Astrocyte (in vitro differentiated cells and primary cell): ENCODE measurements at regions not wholly inside any gene's neighbourhood (a gene's known extent, or its start where the extent isn't known, plus 50 kb on each side); places are given as distances from the start of the nearest gene placed in this dataset.

ENCODE experiments used
- DNase-seq: peaks from one replicate; pipeline ENCODE4 v3.0.0-alpha.2; 2010; ENCODE audit warnings: low read depth
- FAIRE-seq: peaks from 2 replicates; lab custom pipeline; 2011; peaks lifted over from hg19 to GRCh38; lab: Jason Lieb, UNC
- H2AFZ ChIP-seq: 2 replicates; pipeline ENCODE4 v1.6.0; 2012; ENCODE audit warnings: low read depth, low read length, inconsistent platforms
- H3K27ac ChIP-seq: 2 replicates; pipeline ENCODE4 v1.5.1; 2011; ENCODE audit warnings: low read depth, low read length, inconsistent platforms
- H3K27me3 ChIP-seq: 2 replicates; pipeline ENCODE4 v1.6.0; 2011; ENCODE audit warnings: low read length, inconsistent platforms; ENCODE audit not compliant: insufficient read depth
- H3K36me3 ChIP-seq: 2 replicates; pipeline ENCODE4 v1.5.1; 2011; ENCODE audit warnings: low read length, inconsistent platforms; ENCODE audit not compliant: insufficient read depth
- H3K4me1 ChIP-seq: 2 replicates; pipeline ENCODE4 v1.5.1; 2011; ENCODE audit warnings: low read length, inconsistent platforms; ENCODE audit not compliant: insufficient read depth
- H3K4me2 ChIP-seq: 2 replicates; pipeline ENCODE4 v1.6.0; 2012; ENCODE audit warnings: low read length, inconsistent platforms
- H3K4me3 ChIP-seq: 2 replicates; pipeline ENCODE4 v1.5.1; 2011; ENCODE audit warnings: low read depth, mild to moderate bottlenecking, low read length, inconsistent platforms; ENCODE audit not compliant: insufficient read depth
- H3K79me2 ChIP-seq: 2 replicates; pipeline ENCODE4 v1.6.0; 2012; ENCODE audit warnings: mild to moderate bottlenecking, low read length, inconsistent platforms; ENCODE audit not compliant: insufficient read depth
- H3K9ac ChIP-seq: 2 replicates; pipeline ENCODE4 v1.6.0; 2012; ENCODE audit warnings: mild to moderate bottlenecking, low read length, inconsistent platforms
- H3K9me3 ChIP-seq: 2 replicates; pipeline ENCODE4 v1.5.1; 2012; ENCODE audit warnings: low read depth, mild to moderate bottlenecking, low read length, inconsistent platforms; ENCODE audit not compliant: insufficient read depth
- H4K20me1 ChIP-seq: 2 replicates; pipeline ENCODE4 v1.6.0; 2012; ENCODE audit warnings: low read length, inconsistent platforms; ENCODE audit not compliant: insufficient read depth
- H3K27ac Mint-ChIP-seq: one replicate; pipeline ENCODE4 v1.8.0; 2021; ENCODE audit warnings: mild to moderate bottlenecking, mixed read lengths; ENCODE audit not compliant: unreplicated experiment
- H3K27me3 Mint-ChIP-seq: one replicate; pipeline ENCODE4 v1.8.0; 2021; ENCODE audit warnings: low read depth, mixed read lengths; ENCODE audit not compliant: unreplicated experiment
- H3K36me3 Mint-ChIP-seq: one replicate; pipeline ENCODE4 v1.8.0; 2021; ENCODE audit warnings: low read depth, mixed read lengths; ENCODE audit not compliant: unreplicated experiment
- H3K4me1 Mint-ChIP-seq: one replicate; pipeline ENCODE4 v1.8.0; 2021; ENCODE audit warnings: low read depth, mixed read lengths; ENCODE audit not compliant: unreplicated experiment
- H3K4me3 Mint-ChIP-seq: one replicate; pipeline ENCODE4 v1.8.0; 2021; ENCODE audit warnings: mild to moderate bottlenecking, moderate library complexity, mixed read lengths; ENCODE audit not compliant: unreplicated experiment
- H3K9me3 Mint-ChIP-seq: one replicate; pipeline ENCODE4 v1.8.0; 2021; ENCODE audit warnings: mild to moderate bottlenecking, mixed read lengths; ENCODE audit not compliant: unreplicated experiment
- EZH2 ChIP-seq: IDR thresholded peaks from 2 replicates; pipeline ENCODE4 v1.6.1; 2012; ENCODE audit warnings: mild to moderate bottlenecking, low read length, inconsistent platforms; ENCODE audit not compliant: insufficient read depth
- TF ChIP-seq, protein P1 (sequence below): IDR thresholded peaks from 2 replicates; pipeline ENCODE4 v1.5.1; 2011; ENCODE audit warnings: low read depth, mild to moderate bottlenecking, inconsistent platforms, low read length, moderate library complexity; ENCODE audit not compliant: insufficient read depth

DNA sequence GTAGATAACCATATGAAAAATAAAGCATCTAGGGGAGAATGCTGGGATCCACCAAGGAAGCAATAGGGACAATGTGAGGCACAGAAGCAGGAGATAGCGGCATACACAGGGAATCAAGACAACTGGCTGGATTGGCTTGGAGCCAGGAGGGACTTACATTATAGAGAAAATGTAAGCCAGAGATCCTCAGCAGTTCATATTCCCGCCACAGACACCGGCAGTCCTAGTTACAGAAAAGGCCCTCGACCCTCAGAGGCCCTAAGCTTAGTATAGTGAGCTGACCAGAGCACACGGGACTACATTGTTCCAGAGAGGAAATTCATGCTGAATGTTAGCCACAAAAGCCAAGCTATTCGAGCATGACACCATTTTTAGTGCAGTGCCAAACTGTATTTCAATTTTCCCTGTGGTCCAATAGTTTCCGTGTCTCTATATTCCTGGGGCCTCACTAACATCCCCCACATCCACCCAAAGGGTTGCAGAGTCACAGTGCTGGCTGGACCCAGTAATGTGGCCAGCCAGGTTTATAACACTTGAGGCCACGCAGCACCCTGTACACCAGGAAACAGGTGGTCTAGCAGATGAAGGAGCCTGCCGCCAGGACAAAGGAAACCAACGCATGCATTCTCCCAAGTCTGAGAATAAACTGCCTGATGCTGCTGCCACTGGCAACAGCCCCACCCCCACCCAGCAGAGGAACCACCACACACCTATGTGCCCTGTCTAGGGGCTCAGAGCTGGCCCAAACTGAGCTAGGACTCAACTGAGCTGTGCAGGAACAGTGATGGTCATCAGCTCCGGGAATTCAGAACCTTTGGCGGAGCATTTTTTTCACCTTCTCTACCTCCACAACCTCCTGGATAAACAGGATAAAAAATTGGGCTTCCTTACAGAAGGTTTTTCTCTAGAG, 693.2 kb upstream of the CHD1 start:
- no peak overlapping the region for H3K27ac ChIP-seq
- no peaks in the 10 kb centered on the region for H3K4me1 Mint-ChIP-seq
- H3K27me3 Mint-ChIP-seq: no peaks in the 10 kb centered on the region
- no peak overlapping the region for H3K9ac ChIP-seq
- no peaks in the 10 kb centered on the region for H3K36me3 Mint-ChIP-seq
- H2AFZ ChIP-seq: no peak overlapping the region
- no peaks in the 10 kb centered on the region for H3K4me1 ChIP-seq
- no peaks in the 10 kb centered on the region for H3K36me3 ChIP-seq
- H4K20me1 ChIP-seq: no peaks in the 10 kb centered on the region
- H3K9me3 Mint-ChIP-seq: no peaks in the 10 kb centered on the region
- no peak overlapping the region for H3K27ac Mint-ChIP-seq
- no peaks in the 10 kb centered on the region for H3K79me2 ChIP-seq
- FAIRE-seq: no peak
- H3K27me3 ChIP-seq: no peaks in the 10 kb centered on the region
- H3K4me3 Mint-ChIP-seq: no peak overlapping the region
- no peak overlapping the region for H3K4me2 ChIP-seq
- DNase-seq: no peak
- H3K4me3 ChIP-seq: no peak overlapping the region
- TF ChIP-seq, protein P1, sequence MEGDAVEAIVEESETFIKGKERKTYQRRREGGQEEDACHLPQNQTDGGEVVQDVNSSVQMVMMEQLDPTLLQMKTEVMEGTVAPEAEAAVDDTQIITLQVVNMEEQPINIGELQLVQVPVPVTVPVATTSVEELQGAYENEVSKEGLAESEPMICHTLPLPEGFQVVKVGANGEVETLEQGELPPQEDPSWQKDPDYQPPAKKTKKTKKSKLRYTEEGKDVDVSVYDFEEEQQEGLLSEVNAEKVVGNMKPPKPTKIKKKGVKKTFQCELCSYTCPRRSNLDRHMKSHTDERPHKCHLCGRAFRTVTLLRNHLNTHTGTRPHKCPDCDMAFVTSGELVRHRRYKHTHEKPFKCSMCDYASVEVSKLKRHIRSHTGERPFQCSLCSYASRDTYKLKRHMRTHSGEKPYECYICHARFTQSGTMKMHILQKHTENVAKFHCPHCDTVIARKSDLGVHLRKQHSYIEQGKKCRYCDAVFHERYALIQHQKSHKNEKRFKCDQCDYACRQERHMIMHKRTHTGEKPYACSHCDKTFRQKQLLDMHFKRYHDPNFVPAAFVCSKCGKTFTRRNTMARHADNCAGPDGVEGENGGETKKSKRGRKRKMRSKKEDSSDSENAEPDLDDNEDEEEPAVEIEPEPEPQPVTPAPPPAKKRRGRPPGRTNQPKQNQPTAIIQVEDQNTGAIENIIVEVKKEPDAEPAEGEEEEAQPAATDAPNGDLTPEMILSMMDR: no peak
- no peak for TF ChIP-seq EZH2
- H3K9me3 ChIP-seq: no peaks in the 10 kb centered on the region

DNA sequence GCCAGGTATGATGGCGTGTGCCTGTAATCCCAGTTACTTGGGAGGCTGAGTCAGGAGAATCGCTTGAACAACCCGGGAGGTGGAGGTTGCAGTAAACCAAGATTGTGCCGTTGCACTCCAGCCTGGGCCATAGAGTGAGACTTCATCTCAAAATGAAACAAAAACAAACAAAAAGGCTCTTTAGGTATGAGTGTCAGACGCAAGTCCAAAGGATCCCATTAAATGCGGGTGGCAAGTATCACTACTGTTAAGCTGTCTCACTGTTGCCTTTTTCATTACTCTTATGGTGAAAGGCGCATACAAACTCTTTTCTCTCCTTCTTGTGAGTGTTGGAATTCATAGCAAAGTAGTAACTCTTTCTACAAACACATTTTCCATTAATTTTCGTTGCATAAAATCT, 688.5 kb upstream of the CHD1 start:
- no peak for TF ChIP-seq EZH2
- TF ChIP-seq, protein P1: no peak
- Mint-ChIP-seq H3K27me3 (no peaks in the 10 kb centered on the region), H3K4me1 (peaks cover 3% of the 10 kb centered on the region), H3K36me3 (no peaks in the 10 kb centered on the region), H3K9me3 (no peaks in the 10 kb centered on the region), H3K27ac (no peak overlapping the region), H3K4me3 (no peak overlapping the region)
- Histone ChIP-seq H3K4me3 (no peak overlapping the region), H3K27ac (no peak overlapping the region), H3K4me1 (no peaks in the 10 kb centered on the region), H3K36me3 (no peaks in the 10 kb centered on the region), H2AFZ (no peak overlapping the region), H3K27me3 (no peaks in the 10 kb centered on the region), H3K9me3 (no peaks in the 10 kb centered on the region), H3K79me2 (no peaks in the 10 kb centered on the region), H4K20me1 (no peaks in the 10 kb centered on the region), H3K9ac (no peak overlapping the region), H3K4me2 (no peak overlapping the region)
- DNase-seq: no peak
- FAIRE-seq: no peak

DNA sequence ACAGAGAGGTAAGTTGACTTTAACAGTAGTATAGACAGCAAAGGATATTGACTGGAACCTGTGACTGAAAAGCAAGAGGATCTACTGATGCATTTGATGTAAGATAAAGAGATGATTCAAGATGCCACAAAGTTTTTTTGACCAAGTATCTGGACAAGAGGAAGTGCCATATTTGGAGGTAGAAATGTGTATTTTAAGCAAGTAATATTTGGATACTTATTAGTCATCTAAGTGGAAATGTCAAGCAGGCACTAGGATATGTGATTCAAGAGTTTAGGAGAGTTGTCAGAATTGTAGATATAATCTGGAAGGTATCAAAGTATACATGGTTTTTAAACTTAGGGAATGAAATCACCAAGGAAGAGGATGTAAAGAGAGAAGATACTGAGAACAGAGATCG, 686.1 kb upstream of the CHD1 start:
- Histone ChIP-seq H3K9ac (no peak overlapping the region), H3K36me3 (no peaks in the 10 kb centered on the region), H3K4me1 (no peaks in the 10 kb centered on the region), H3K9me3 (no peaks in the 10 kb centered on the region), H3K27me3 (no peaks in the 10 kb centered on the region), H3K4me2 (no peak overlapping the region), H3K4me3 (no peak overlapping the region), H4K20me1 (no peaks in the 10 kb centered on the region), H3K79me2 (no peaks in the 10 kb centered on the region), H2AFZ (no peak overlapping the region), H3K27ac (no peak overlapping the region)
- Mint-ChIP-seq H3K27me3 (no peaks in the 10 kb centered on the region), H3K36me3 (no peaks in the 10 kb centered on the region), H3K9me3 (no peaks in the 10 kb centered on the region), H3K4me3 (no peak overlapping the region), H3K4me1 (peaks cover 3% of the 10 kb centered on the region), H3K27ac (no peak overlapping the region)
- DNase-seq: no peak
- FAIRE-seq: no peak
- TF ChIP-seq EZH2: no peak
- TF ChIP-seq, protein P1: no peak
